Lung microvascular endothelial cell (primary cell): ENCODE measurements at regions not wholly inside any gene's neighbourhood (a gene's known extent, or its start where the extent isn't known, plus 50 kb on each side); places are given as distances from the start of the nearest gene placed in this dataset.
"Not testable (repeated sequence)": the region's sequence is repeated elsewhere in the genome, so short reads cannot be mapped to it uniquely, and the experiment has no call there.

ENCODE experiments used
- DNase-seq, 2 donors: peaks; one replicate each; pipeline versions ENCODE4 v3.0.0 to v3.0.0-alpha.2; 2010; ENCODE audit warnings: low read depth in 2 of 2

GRCh38 chr15:20308027-20308690, 233.4 kb downstream of the GOLGA6L6 start:
- DNase-seq: not testable (repeated sequence)

GRCh38 chr15:20307137-20307536, 234.5 kb downstream of the GOLGA6L6 start:
- not testable (repeated sequence) for DNase-seq

- DNase-seq: not testable (repeated sequence)
These were observed 235.0 kb downstream of the GOLGA6L6 start for GRCh38 chr15:20306497-20307106.

- DNase-seq: not testable (repeated sequence)
These were observed 235.7 kb downstream of the GOLGA6L6 start for GRCh38 chr15:20305912-20306311.

- DNase-seq: not testable (repeated sequence)
These were observed 236.6 kb downstream of the GOLGA6L6 start for GRCh38 chr15:20305015-20305465.

GRCh38 chr15:20304282-20305014, 237.2 kb downstream of the GOLGA6L6 start:
- not testable (repeated sequence) for DNase-seq

- not testable (repeated sequence) for DNase-seq
These were observed 238.1 kb downstream of the GOLGA6L6 start for GRCh38 chr15:20303248-20304171.

GRCh38 chr15:20302141-20303069, 239.2 kb downstream of the GOLGA6L6 start:
- DNase-seq: not testable (repeated sequence)

- DNase-seq: not testable (repeated sequence)
These were observed 240.0 kb downstream of the GOLGA6L6 start for GRCh38 chr15:20301471-20302081.

- DNase-seq: not testable (repeated sequence)
These were observed 240.6 kb downstream of the GOLGA6L6 start for GRCh38 chr15:20301041-20301390.

GRCh38 chr15:20300351-20301040, 241.1 kb downstream of the GOLGA6L6 start:
- DNase-seq: not testable (repeated sequence)

- DNase-seq: not testable (repeated sequence)
These were observed 243.9 kb downstream of the GOLGA6L6 start for GRCh38 chr15:20297603-20298123.

GRCh38 chr15:20296261-20296660, 245.3 kb downstream of the GOLGA6L6 start:
- DNase-seq: not testable (repeated sequence)

GRCh38 chr15:20295238-20295811, 246.3 kb downstream of the GOLGA6L6 start:
- DNase-seq: no peak

- no peak for DNase-seq
These were observed 246.9 kb downstream of the GOLGA6L6 start for GRCh38 chr15:20294651-20295237.

GRCh38 chr15:20292422-20293005, 249.1 kb downstream of the GOLGA6L6 start:
- DNase-seq: not testable (repeated sequence)

GRCh38 chr15:20291616-20292015, 250.0 kb downstream of the GOLGA6L6 start:
- DNase-seq: not testable (repeated sequence)

- DNase-seq: not testable (repeated sequence)
These were observed 251.0 kb downstream of the GOLGA6L6 start for GRCh38 chr15:20290606-20291005.
